OCI-LY3 (cell line): ENCODE measurements at regions not wholly inside any gene's neighbourhood (a gene's known extent, or its start where the extent isn't known, plus 50 kb on each side); places are given as distances from the start of the nearest gene placed in this dataset.

Experiments
- EZH2phosphoT487 ChIP-seq: fragments of 200-600 bp; shearing (Covaris generic); IDR thresholded peaks from 2 replicates; pipeline ENCODE4 v1.6.1; 2018; ENCODE audit warnings: antibody characterized with exemption, mixed run types, low read depth
- TF ChIP-seq, protein P1 (sequence below): fragments of 200-600, 300-600 bp; sonication (generic); IDR thresholded peaks from 2 replicates; pipeline ENCODE4 v1.5.1; 2014; ENCODE audit warnings: antibody characterized with exemption, low read length, low read depth

GRCh38 chr4:187172340-187172761 is 448.7 kb upstream of the FAT1 start:
- TF ChIP-seq, protein P1, sequence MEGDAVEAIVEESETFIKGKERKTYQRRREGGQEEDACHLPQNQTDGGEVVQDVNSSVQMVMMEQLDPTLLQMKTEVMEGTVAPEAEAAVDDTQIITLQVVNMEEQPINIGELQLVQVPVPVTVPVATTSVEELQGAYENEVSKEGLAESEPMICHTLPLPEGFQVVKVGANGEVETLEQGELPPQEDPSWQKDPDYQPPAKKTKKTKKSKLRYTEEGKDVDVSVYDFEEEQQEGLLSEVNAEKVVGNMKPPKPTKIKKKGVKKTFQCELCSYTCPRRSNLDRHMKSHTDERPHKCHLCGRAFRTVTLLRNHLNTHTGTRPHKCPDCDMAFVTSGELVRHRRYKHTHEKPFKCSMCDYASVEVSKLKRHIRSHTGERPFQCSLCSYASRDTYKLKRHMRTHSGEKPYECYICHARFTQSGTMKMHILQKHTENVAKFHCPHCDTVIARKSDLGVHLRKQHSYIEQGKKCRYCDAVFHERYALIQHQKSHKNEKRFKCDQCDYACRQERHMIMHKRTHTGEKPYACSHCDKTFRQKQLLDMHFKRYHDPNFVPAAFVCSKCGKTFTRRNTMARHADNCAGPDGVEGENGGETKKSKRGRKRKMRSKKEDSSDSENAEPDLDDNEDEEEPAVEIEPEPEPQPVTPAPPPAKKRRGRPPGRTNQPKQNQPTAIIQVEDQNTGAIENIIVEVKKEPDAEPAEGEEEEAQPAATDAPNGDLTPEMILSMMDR, result no peak
- TF ChIP-seq EZH2phosphoT487, result no peak
